Tibial nerve (tissue), 4 donors: ENCODE measurements at regions not wholly inside any gene's neighbourhood (a gene's known extent, or its start where the extent isn't known, plus 50 kb on each side); places are given as distances from the start of the nearest gene placed in this dataset.

Experiments used
- DNase-seq, 2 donors: peaks; one replicate each; pipeline ENCODE4 v3.0.0-alpha.2; 2019; ENCODE audit warnings: low spot score in 2 of 2
- H3K27ac ChIP-seq, 4 donors: fragments of 200-600 bp; sonication (generic) in 3 of 4; one replicate each; pipeline ENCODE4 v1.5.1; 2017 to 2019; ENCODE audit warnings: mild to moderate bottlenecking in 1 of 4
- H3K27me3 ChIP-seq, 2 donors: fragments of 200-600 bp; sonication (generic) in 1 of 2; one replicate each; pipeline versions ENCODE4 v1.5.1 to v1.6.0; 2017 to 2019
- H3K36me3 ChIP-seq, 3 donors: fragments of 200-600 bp; sonication (generic); one replicate each; pipeline ENCODE4 v1.5.1; 2018 to 2019
- H3K4me1 ChIP-seq, 4 donors: fragments of 200-600 bp; sonication (generic) in 3 of 4; one replicate each; pipeline ENCODE4 v1.5.1; 2017 to 2019
- H3K4me3 ChIP-seq, 4 donors: fragments of 200-600 bp; sonication (generic) in 3 of 4; one replicate each; pipeline ENCODE4 v1.5.1; 2017 to 2019; ENCODE audit warnings: mild to moderate bottlenecking in 1 of 4, moderate library complexity in 1 of 4
- H3K9me3 ChIP-seq, 4 donors: fragments of 200-600 bp; sonication (generic) in 3 of 4; one replicate each; pipeline ENCODE4 v1.5.1; 2017 to 2019
- EP300 ChIP-seq, 2 donors: sonication (generic); formaldehyde crosslinking; IDR thresholded peaks; one replicate each; pipeline ENCODE4 v1.6.1; 2017; ENCODE audit warnings: antibody characterized with exemption in 2 of 2, mild to moderate bottlenecking in 1 of 2
- POLR2A ChIP-seq, 2 donors: fragments of 450-650 bp; IDR thresholded peaks; one replicate each; pipeline ENCODE4 v1.6.1; 2017; ENCODE audit warnings: antibody characterized with exemption in 2 of 2, mild to moderate bottlenecking in 2 of 2, moderate library complexity in 2 of 2
- WGBS, 2 donors: methylation state at CpG; one replicate each; pipeline ENCODE4 v1.1.5; 2018; 5-methylcytosine and 5-hydroxymethylcytosine counted together
- TF ChIP-seq, protein P1 (sequence below), 5 experiments: fragments of 200-600 bp in 3 of 5; fragments of 450-650 bp in 2 of 5; sonication (generic) in 3 of 5; IDR thresholded peaks; one replicate each; pipeline ENCODE4 v1.5.1; 2016 to 2019; ENCODE audit warnings: antibody characterized with exemption in 5 of 5, mild to moderate bottlenecking in 3 of 5, moderate library complexity in 2 of 5

DNA sequence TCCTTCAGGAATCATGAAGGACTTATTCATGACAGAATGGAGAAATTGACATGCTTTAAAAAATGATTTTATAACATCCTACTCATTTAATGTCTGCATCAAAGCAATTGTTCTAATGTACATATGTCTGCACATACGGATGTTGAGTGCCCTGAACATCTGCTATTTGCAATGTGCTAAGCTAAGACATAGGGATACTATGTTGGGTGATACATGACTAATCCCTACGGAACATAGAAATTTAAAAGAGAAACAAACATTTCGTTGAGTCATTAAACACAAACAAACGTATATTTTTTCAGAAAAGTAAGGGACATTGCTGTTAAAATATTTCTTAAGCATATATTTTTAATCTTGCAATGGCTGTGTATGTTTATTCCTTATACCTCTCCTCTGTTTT is 686.5 kb upstream of the ADAMTS16 start:
- Histone ChIP-seq H3K4me1 (no peaks in the 10 kb centered on the region), H3K27ac (no peak overlapping the region), H3K9me3 (no peaks in the 10 kb centered on the region), H3K36me3 (no peaks in the 10 kb centered on the region), H3K4me3 (no peak overlapping the region), H3K27me3 (no peaks in the 10 kb centered on the region)
- WGBS, 2 donors: 70 to 72% methylated on average over 4 of the region's 4 CpGs
- TF ChIP-seq, protein P1, sequence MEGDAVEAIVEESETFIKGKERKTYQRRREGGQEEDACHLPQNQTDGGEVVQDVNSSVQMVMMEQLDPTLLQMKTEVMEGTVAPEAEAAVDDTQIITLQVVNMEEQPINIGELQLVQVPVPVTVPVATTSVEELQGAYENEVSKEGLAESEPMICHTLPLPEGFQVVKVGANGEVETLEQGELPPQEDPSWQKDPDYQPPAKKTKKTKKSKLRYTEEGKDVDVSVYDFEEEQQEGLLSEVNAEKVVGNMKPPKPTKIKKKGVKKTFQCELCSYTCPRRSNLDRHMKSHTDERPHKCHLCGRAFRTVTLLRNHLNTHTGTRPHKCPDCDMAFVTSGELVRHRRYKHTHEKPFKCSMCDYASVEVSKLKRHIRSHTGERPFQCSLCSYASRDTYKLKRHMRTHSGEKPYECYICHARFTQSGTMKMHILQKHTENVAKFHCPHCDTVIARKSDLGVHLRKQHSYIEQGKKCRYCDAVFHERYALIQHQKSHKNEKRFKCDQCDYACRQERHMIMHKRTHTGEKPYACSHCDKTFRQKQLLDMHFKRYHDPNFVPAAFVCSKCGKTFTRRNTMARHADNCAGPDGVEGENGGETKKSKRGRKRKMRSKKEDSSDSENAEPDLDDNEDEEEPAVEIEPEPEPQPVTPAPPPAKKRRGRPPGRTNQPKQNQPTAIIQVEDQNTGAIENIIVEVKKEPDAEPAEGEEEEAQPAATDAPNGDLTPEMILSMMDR (IDR thresholded peaks at IDR 0.05): no peak
- no peak for TF ChIP-seq POLR2A (IDR thresholded peaks at IDR 0.05)
- no peak for TF ChIP-seq EP300 (IDR thresholded peaks at IDR 0.05)
- DNase-seq: no peak

DNA sequence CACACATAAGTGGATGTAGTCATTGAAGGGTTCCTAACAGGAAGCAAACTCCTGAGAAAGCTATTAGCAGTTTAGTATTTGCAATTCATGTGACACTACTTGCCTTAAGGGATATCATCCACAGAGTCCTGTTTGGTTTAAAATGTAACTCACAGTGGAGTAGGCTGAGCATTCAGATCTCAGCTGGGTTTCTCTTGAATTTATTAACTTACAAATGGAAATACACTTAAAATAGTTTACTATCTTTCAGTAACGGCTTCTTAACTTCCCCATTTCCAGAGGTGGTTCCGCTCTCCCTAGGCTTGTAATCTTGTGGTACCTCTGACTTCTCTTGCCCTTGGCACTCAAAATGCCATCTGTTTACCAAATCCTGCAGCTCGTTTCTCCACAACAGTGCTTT is 660.7 kb upstream of the ADAMTS16 start:
- Histone ChIP-seq H3K27me3 (no peaks in the 10 kb centered on the region), H3K27ac (no peak overlapping the region), H3K4me1 (no peaks in the 10 kb centered on the region), H3K36me3 (no peaks in the 10 kb centered on the region), H3K9me3 (peaks cover 0 to 7% (median 0%) of the 10 kb centered on the region in 4 donors), H3K4me3 (no peak overlapping the region)
- DNase-seq: no peak
- WGBS, 2 donors: 58 to 59% methylated on average over 3 of the region's 3 CpGs
- no peak for TF ChIP-seq EP300 (IDR thresholded peaks at IDR 0.05)
- TF ChIP-seq POLR2A (IDR thresholded peaks at IDR 0.05): no peak
- TF ChIP-seq, protein P1 (IDR thresholded peaks at IDR 0.05): no peak

DNA sequence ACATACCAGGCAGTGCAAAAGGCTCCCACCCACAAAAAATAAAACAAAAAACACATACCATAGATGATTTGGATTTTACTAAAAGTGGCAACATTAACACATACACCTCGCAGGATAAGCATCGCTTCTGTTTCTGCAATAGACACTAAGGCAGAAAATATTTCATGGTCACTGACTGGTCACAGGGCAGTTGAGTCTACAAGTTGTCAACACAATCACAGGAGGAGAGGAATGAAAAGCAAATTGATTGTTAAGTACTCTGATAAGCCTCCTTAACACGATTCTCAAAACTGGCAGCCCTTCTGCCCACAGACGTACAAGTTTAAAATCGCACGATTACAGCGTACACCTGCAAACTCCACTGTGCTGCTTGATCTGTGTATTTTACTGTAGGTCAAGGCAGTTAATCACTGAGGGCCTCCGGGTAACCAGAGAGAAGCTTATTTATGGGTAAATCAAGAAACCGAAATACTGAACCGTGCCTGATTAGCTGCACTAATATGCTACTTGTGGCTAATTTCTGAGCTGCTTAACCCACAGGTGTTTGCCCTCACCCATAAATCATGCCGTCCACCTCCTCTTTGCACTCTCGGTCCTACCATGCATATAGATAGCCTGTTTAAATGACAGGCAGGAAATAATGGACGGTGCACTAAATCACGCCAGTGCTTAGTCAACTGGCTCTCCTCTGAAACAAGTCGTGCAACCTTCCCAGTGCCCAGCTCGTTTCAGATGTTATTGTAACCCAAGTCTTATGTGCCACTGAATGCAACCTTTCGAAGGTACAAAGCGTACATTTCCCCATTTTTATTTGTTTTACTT is 659.4 kb upstream of the ADAMTS16 start:
- WGBS, 2 donors: 75 to 81% methylated on average over 18 of the region's 18 CpGs
- no peaks in the 10 kb centered on the region for H3K36me3 ChIP-seq
- H3K27me3 ChIP-seq: no peaks in the 10 kb centered on the region
- peaks cover 0 to 7% (median 0%) of the 10 kb centered on the region in 4 donors for H3K9me3 ChIP-seq
- TF ChIP-seq POLR2A (IDR thresholded peaks at IDR 0.05) (no peak), EP300 (IDR thresholded peaks at IDR 0.05) (no peak)
- TF ChIP-seq, protein P1 (IDR thresholded peaks at IDR 0.05): no peak
- no peak overlapping the region for H3K4me3 ChIP-seq
- H3K4me1 ChIP-seq: no peaks in the 10 kb centered on the region
- H3K27ac ChIP-seq: no peak overlapping the region
- DNase-seq: no peak

DNA sequence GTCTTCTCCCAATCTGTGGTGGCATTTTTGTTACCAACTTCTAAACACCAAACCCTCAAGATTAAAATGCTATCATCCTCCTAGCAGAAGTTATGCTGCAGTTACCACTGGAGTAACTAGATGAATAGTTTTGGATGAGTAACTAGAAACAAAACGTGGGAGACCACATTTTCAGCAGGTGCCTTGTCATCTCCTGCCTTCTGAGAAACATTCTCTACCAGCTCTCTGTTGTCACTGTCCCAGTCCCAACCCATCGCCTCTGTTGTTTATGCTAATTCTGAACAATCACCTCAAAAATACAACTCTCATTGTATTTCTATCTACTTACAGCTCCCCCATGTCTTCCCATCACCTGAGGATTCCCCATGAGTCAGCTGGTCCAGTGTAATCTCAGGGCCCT is 652.5 kb upstream of the ADAMTS16 start:
- H3K4me1 ChIP-seq: no peaks in the 10 kb centered on the region
- TF ChIP-seq, protein P1 (IDR thresholded peaks at IDR 0.05): no peak
- TF ChIP-seq POLR2A (IDR thresholded peaks at IDR 0.05): no peak
- TF ChIP-seq EP300 (IDR thresholded peaks at IDR 0.05): no peak
- no peaks in the 10 kb centered on the region for H3K36me3 ChIP-seq
- no peak overlapping the region for H3K27ac ChIP-seq
- WGBS, 2 donors: 72 to 76% methylated on average over 2 of the region's 2 CpGs
- DNase-seq: no peak
- no peak overlapping the region for H3K4me3 ChIP-seq
- no peaks in the 10 kb centered on the region for H3K27me3 ChIP-seq
- peaks cover 0 to 7% (median 0%) of the 10 kb centered on the region in 4 donors for H3K9me3 ChIP-seq

DNA sequence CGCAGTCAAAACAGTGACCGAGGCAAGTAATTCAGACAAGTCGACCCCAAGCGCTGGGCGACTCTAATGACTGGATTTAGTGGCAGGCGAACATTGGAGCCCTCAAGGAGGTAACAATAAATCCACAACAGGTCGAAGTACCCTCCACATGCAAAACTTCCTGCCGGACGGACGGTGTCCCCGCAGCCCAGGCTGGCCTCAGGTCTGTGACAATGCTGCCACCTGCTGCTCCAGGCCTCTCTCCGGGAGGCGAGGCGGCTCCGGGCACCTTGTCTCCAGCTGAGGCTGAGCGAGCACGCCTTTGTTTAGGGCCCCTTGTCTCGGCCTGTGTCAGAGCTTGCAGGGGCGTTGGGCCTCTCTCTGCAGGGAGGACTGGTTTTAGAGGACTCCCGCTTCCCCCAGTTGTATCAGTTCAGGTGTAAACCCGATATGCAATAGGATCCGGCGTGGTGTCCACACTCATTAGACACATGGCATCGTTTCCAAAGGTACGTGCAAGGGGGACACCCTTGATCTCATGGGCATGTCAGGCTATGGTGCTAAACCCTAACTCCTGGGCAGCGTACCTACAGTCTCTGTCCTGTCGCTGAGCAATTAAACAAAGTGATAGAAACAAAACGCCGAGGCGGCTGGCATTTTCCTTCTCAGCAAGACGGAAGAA is 628.0 kb upstream of the ADAMTS16 start:
- Histone ChIP-seq H3K4me1 (no peaks in the 10 kb centered on the region), H3K4me3 (no peak overlapping the region), H3K36me3 (no peaks in the 10 kb centered on the region), H3K27ac (no peak overlapping the region), H3K9me3 (no peaks in the 10 kb centered on the region), H3K27me3 (no peaks in the 10 kb centered on the region)
- TF ChIP-seq EP300 (IDR thresholded peaks at IDR 0.05): no peak
- TF ChIP-seq, protein P1 (IDR thresholded peaks at IDR 0.05): peak in 2 of 5 experiments; percentile 18 to 41
- 45 to 49% methylated on average over 25 to 27 of the region's 31 CpGs for whole genome bisulfite sequencing, 2 donors
- no peak for DNase-seq
